ENCODE measurements at regions not wholly inside any gene's neighbourhood (a gene's known extent, or its start where the extent isn't known, plus 50 kb on each side); places are given as distances from the start of the nearest gene placed in this dataset.

DNA sequence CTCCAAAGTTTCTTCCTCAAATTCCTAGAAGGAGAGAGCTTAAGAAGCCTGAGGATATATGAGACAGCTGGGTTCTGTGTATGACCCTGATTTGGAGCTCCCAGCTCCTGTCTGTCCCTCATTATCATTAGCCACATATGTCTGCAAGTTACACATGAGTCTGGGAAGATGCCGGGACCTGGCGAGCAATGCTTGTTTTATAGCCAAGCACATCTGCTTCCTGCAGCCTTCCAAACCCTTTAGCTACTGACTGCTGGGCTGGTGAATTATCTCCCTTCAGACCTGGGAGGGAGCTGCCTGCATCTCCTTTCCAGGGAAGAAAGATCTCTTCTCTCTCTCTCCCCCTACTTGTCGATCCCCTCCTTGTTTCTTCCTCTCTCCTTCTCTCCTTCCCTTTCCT, 556.7 kb upstream of the BOD1L1 start:
- DNase-seq: no peak

DNA sequence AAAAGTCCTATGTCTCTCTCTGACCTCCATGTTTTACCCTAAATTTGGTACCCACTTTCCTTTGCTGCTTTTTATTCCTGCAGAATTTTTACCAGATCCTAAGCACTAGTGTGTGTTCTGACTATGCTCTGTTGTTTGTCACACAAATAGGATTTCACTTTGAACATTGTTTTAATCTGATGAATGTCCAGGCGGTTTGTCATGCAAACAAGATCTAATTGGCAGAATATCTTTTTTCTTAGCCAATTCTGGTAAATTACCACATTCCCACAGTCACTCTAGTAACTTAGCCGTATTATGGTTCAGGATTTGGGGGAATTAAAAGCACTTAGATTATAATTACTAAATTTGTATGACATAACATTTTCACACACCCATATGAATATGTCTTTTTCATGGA, 557.2 kb upstream of the BOD1L1 start:
- DNase-seq: no peak

DNA sequence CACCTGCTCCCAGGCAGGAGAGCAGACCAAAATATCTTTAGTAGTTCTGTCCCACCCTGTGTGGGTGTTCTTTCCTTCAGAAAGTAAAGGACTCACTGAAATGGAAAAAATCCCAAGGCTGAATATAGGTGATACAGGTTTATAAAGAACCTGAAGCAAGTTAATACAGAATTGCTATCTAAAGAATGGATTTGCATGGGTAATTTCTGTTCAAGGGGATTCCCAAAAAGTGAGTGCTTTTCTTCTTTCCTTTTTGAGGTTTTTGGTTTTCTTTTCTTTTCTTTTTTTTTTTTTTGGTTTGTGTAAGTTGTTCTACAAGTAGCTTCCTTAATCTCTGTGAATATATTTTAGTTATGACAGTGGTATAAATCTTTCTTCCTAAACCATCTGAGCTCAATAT, 560.7 kb upstream of the BOD1L1 start:
- no peak for DNase-seq

DNA sequence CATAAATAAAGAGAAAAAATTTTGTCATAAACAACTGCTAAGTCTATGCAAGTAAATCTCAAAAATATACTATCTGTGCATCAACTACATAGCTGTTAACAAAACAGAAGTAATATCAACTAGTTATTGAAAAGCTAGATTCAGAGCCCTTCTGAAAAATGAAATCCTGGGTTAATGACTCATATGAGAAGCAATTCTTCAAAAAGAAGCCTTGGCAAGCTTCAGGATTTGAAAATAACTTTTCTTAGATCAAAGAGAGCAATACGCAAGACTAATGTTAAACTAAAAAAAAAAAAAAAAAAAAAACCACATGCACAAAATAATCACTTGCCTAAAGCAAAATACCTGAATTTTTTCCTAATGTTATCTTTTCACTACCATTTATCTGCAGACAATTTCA, 566.1 kb upstream of the BOD1L1 start:
- DNase-seq: no peak

DNA sequence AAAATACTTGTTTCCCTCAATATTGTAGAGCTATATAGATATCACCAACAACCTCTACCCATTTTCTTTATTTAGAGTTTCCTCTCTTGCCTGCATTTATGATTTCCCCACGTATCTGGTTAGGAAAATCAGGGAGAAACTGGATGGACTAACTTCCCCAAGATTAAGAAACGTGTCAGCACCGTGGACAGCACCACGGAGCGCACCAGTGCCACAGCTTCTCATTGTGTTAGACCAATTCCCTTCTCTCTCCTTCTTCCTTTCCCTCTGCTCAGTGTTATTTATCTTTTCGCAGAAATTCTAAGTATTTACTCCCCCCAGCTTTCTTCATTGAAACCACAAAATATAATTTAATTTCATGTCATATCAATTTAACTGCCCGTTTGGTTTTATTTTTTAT, 568.6 kb upstream of the BOD1L1 start:
- no peak for DNase-seq

DNA sequence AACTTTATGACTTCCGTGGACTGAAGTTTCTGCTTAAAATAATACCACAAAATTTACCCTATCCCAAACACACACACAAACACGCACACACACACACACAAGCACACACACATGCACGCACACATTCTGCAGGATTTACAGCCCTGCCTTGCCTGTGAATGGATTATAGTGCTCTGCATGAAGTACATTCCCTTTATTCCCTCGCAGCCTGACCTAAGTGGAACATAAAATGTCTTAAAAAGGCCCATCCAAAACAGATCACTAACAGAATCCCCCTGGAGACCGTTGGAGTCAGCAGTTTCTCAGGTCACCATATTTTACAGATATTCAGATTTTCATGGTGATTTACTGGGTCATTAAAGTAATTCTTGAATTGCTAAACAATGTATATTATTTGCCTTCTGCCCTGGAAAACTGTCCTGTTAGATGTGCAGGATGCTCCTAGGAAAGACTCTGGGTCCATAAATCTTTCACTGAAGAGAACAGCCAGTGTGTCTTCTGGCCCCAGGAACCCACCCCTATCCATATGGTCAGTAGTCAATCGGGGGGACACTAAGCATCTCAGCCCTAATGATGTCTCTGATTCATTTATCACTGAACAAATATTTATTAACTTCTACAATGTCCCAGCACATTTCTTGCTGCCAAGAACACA, 587.7 kb upstream of the BOD1L1 start:
- no peak for DNase-seq

DNA sequence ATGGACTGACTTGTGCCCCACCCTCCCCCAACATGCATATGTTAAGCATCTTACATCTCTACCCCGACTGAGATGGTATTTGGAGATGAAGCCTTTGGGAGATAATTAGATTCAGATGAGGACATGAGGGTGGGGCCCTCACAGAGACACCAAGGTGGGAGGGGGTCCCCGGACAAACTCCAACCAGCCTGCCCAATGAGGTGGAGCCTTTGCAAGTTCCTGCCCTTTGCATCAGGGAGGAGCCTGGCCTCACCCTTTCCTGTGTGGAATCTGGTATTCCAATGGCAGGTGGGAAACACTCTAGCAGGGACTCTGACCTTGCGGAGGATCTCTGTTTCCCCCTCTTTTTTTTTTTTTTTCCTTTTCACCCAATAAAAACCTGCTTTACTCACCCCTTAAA, 589.9 kb upstream of the BOD1L1 start:
- no peak for DNase-seq

DNA sequence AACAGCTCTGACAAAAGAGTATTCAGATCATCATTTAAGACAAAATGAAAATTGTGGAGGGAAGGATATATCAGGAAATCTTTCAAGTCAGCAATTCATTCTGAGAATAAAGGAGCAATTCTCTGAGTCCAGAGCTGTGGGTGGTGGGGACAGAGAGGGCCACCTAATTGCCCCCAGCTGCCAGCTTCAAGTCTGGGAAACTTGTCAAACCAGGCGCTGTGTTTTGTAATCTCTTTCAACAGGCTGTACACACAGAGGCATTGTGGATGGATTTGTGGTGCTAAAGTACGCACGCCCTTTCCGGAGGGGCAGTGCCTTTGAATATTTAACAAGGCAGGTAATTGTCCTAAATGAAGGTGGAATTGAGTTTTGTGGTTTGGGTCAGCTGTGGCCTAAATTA, 591.1 kb upstream of the BOD1L1 start:
- no peak for DNase-seq

DNA sequence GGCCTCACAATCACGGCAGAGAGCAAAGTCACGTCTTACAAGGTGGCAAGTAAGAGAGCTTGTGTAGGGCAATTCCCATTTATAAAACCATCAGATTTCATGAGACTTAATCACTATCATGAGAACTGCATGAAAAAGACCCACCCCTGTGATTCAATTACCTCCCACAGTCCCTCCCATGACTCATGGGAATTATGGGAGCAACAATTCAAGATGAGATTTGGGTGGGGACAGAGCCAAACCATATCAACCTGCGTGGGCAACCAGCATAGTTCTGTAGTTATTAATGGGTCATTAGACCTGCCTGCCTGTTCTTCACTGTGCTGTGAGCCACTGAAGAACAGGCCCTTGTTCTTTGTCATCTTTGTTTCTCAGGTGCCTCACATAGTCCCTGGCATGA, 593.7 kb upstream of the BOD1L1 start:
- no peak for DNase-seq

DNA sequence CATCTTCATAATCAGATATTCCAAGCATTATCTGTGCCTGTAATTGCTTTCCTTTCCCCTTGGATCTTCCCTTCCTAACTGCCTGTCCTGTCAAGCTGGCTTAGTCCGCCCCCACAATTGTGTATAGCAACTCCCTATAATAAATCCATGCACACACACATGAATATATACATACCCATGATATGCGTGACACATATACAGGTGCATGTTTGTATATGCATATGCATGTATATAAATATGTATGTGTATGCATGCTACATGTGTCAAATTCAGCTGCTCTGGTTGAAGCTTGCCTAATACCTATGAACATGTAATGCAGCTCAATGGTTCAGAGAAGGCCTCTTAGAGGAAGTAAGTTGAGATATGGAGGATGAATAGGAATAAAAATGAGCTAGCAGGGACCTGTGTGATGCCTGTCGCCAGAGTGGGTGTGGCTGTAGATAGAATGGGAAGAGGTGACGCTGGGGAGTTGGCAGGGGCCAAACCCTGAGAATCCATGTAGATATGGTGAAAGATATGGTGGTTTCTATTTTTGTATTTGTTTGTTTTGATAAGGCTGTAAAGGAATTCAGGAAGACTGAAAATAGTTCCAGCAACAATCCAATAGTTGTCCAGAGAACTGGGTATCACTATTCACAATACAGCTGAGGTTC, 595.0 kb upstream of the BOD1L1 start:
- DNase-seq: no peak

DNA sequence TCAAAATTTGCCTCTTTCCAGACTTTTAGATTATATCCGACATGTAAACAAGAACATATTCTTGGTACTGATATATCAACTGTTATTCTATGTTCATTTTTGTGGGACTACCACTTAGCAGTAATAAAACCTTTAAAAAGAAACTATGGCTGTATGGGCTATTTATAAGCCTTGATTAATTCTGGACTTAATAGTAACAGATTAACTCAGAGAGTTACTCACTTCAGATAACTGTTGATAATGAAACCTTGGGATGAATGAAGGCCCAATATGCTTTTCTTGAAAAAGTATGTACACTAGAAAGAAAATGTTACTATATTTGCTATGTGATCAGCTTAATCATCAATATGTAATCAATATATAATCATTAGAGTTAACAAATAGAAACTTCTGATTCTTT, 595.9 kb upstream of the BOD1L1 start:
- no peak for DNase-seq

DNA sequence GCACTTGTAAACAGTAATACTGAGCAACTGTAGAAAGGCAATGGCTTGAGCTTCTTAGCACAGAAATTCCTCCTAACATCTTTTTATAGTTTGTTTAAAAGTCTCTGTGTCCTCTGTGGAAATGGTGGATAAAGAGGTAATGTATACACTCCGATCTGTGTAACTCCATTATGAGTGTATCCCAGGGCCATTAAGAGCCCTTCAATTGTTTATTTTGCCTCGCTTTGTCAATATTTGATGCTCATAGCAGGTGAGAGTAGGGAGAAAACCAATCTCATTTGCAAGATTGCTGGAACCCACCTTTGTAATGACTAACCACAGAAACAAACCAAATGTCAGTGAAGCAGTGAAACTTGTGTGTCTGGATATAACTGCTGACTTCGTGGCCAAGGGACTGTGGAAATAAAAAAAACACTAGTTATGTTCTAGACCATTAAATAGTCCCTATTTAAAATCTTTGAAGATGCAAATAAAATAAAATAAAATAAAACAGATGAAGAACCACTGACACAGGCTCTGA, 598.2 kb upstream of the BOD1L1 start:
- no peak for DNase-seq

DNA sequence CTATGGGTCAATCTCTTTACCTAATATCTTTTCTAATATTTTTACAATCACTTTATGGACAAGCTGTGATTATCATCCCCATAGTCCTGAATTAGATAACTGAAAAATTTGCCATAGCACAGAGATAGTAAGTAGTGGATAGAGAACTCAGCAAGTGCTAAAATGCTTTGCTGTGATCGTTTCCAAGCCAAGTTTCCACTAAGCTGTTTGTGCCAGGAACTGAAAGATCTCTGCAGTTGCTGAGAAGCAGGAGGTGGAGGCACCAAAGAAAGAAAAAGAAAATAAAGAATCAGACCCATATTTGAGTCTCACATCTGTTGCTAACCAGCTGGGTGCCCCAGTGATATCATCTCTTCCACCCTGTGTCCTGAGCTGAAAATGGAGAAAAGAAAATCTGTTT, 605.6 kb upstream of the BOD1L1 start:
- DNase-seq: no peak

DNA sequence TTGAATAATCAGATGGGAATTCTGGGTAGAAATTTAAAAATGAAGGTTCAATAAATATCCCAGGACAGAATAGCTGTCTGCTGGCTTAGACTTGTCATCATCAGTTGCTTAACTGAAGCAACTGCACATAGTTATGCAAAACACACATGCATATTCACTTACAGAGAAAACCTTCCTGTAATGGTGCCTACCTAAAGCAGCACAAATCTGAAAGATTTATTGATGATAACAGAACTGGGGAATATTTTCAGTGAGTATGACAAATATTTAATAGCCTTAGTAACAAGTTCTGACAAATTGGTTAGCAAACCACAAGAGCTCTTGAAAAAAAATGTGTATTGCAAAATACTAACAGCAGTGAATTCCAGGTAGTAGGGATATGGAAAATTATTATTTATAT, 606.8 kb upstream of the BOD1L1 start:
- no peak for DNase-seq

DNA sequence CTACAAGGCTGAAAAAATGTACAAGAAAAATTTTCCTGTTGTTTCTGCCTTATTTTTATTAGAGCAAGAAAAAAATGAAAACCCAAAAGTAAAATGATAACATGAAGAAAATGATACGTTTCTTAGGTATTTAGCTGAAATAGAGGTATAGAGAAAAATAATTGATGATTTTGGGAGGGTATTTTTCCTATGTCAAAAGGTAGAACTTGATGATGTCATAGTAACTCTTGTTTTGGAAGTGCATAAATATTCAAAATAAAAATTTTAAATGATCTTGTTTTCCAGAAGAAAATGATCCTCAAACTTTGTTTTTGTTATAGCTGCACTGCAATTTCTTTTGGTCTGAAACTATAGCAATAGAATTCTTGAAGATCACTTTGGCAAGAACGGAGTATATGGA, 608.8 kb upstream of the BOD1L1 start:
- DNase-seq: no peak

DNA sequence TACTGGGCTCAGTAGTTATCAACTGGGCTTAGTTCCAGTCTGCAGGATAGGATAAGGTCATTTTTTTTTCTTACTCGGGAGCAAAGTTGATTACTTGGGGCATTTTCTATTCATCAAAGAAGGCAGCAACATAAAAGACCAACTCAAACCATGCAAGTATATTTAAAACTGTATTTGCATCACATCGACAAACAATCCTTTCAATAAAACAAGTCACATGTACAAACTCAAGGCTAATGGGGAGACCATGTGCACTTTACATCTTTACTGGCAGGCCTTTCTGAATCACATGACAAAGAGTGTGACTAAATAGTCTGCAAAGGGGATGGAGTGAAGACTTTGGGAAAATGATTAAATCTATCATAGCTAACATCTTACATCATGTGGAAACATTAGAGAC, 610.4 kb upstream of the BOD1L1 start:
- DNase-seq: no peak

DNA sequence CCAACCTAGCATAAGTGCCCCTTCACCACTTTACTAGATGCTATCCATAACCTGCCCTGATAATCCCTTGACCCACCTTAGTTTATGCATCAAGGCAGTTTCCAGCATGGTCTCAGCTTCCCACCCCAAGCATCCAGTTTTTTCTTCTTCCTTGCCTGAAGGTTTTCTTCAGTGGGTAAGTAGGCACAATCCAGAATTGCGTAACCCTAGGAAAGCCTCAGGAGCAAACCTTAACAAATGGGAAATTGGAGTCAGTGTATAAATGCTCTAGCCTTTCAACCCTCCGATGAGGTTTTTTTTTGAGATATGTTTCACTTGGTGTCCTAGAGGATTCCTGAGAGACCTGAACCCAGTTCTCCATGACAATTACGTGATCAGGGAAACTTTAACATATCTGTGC, 614.0 kb upstream of the BOD1L1 start:
- no peak for DNase-seq

DNA sequence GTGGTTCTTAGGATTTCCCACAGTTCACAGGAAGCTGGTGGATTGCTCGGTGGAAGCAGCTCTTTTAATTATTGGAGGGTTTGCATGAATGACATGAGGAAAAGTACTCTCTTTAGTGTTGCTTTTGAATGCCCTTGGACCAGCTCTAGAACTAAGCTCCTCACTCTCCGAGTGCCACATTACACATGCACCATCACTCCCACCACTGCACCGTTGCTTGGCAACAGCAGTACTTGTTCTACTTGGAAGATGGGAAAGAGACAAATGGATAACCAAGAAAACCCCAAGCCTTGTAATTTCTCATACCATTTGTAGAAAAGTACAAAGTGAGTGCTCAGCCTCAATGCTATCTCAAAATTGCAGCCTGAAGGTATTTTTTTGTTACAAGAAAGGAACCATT, 620.2 kb upstream of the BOD1L1 start:
- DNase-seq: no peak

DNA sequence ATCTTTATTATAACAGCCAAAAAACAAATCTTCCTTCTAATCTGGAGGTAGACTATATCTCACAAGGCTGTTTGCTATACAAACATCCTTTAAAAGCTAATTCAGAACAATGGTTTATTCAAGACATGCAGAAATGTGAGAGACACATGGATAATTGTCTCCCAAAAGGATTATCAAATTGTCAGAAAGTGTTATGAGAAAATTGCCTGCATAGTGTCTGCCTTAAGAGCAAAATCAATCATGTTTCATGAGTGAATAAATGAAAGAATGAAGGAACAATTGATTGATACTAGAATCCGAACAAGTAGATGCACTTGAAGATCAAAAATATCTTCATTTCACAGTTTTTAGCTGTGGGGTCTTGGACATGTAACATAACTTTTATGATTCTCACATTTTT, 621.7 kb upstream of the BOD1L1 start:
- DNase-seq: no peak

DNA sequence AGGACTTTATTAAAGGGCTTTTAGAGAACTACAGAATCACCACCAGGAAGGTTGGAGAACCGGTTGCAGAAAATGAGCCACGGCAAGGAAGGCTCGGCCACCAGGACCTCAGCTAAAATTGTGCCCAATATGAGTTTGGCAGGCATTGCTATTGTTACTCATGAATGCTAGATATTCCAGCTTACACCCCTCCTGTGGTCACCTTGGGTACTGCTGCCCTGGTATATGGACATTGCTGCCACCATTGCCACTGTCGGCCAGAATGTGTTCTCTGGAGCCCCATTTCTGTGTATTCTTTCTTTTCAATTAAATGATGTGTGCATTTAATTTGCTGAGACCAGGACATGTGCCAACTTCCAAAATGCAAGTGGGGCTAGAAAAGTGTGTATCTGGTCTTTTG, 626.7 kb upstream of the BOD1L1 start:
- no peak for DNase-seq

DNA sequence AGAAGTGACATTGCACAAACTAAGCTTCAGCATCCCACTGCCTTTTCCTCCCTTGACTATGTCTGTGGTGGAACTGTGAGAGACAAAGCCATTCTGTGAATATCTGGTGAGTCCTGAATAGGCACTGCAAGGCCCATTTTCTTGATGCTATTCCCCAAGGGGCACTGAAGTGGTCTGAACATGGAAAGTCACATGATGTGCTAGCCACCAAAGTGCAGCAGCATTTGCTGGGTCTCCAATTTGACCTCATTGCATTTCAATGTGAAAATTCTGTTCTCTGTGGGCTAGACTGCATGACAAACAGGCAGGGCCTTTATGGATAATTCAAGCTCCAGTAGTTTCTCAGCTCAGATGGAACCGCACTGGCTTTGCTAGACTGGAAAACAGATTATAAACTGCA, 627.4 kb upstream of the BOD1L1 start:
- DNase-seq: no peak

DNA sequence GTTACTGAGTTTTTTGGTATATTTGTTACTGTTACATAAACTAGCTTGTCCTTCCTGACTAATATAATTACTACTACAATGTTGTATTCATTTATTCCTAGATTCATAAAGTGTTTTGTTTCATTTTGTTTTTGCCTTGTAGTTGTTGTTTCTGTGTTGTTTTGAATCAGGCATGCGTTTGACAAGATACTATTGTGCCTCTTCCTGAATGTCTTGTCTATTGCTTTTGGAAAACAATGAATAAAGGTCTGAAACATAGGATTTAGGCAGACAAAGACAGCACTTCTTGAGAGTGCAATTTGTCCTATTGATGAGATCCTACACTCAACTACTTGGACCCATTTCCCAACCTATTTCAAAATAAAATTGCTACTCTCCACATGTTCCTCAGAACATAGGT, 630.4 kb upstream of the BOD1L1 start:
- DNase-seq: no peak

DNA sequence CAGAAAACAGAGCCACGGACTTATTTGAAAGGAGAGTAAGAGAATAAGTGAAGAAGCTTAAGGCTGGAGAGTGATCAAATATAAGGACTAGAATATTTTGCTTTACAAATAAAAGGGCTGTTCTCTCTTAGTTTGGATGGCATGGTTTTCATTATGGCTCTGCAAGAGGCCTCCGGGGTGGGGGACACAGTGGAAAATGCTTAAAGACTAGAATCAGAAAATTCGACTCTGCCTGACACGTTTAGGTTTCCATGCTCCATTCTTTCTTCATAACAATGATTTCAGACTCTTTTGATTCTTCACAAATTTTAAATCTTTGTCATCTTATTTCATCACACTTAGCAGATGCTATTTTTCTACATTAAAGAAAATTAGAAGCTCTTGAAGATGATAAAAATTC, 632.4 kb upstream of the BOD1L1 start:
- no peak for DNase-seq

DNA sequence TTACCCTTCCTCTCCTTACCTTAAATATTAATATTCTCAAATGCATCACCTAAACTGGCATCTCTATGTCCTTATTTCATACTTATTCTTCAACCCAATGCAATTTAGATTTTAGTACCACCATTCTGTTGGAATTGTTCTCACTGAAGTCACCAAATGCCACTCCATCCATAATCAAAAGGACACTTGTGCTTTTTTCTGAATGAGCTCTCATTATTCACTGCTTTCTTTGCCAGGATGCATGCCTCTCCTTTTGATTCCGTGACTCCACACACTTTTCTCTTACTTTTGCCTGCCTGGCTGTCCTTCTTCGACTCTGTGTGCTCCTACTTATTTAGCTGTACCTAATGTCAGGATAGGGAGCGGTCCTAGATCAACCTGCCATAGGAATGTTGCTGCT, 633.1 kb upstream of the BOD1L1 start:
- DNase-seq: no peak

DNA sequence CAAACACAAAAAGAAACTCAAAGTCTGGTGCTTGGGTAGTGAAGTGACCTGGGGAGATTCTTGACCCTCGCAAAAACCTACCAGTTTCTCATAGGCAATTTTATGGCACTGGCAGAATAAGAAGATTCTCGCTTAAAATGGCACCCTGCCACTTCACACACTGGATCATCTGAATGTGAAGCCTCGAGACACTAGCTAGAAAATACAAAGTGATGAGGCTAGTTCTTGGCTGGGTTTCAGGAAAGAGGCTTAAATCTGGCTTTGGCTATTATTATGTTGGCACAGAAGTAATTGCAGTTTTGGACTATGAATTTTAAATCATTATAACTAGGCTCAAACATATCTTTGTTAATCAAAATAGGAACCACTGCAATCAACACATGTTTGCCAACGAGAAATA, 634.7 kb upstream of the BOD1L1 start:
- no peak for DNase-seq

Measured in activated CD4-positive, CD25-positive, alpha-beta regulatory T cell (primary cell).